Panc1 (cell line): ENCODE measurements at regions not wholly inside any gene's neighbourhood (a gene's known extent, or its start where the extent isn't known, plus 50 kb on each side); places are given as distances from the start of the nearest gene placed in this dataset.

Experiments used
- CTCF ChIP-seq: fragments of 450-650 bp; IDR thresholded peaks from 2 replicates; pipeline ENCODE4 v1.5.1; 2017; ENCODE audit warnings: mild to moderate bottlenecking
- POLR2AphosphoS5 ChIP-seq: IDR thresholded peaks from 2 replicates; pipeline ENCODE4 v1.6.1; 2012; ENCODE audit warnings: mild to moderate bottlenecking, low read depth, low read length, moderate library complexity
- REST ChIP-seq, 2 experiments: IDR thresholded peaks; 2 replicates each; pipeline ENCODE4 v1.6.1; 2011 to 2012; ENCODE audit warnings: low read depth in 2 of 2, control low read depth in 1 of 2, low read length in 1 of 2, mild to moderate bottlenecking in 1 of 2, moderate library complexity in 1 of 2; ENCODE audit not compliant: insufficient read depth in 1 of 2
- SIN3A ChIP-seq: IDR thresholded peaks from 2 replicates; pipeline ENCODE4 v1.6.1; 2012; ENCODE audit warnings: low read depth, mild to moderate bottlenecking, low read length, moderate library complexity, borderline replicate concordance; ENCODE audit not compliant: insufficient read depth

- no peak for TF ChIP-seq CTCF
- TF ChIP-seq POLR2AphosphoS5: no peak
- TF ChIP-seq REST (IDR thresholded peaks at IDR 0.05; ENCODE audit: insufficient read depth in 1 of 2, low read depth in 2 of 2, low read length in 1 of 2): no peak
- TF ChIP-seq SIN3A: no peak
Observed at GRCh38 chr2:19106376-19106775, 252.0 kb downstream of the OSR1 start.
